ENCODE measurements at regions not wholly inside any gene's neighbourhood (a gene's known extent, or its start where the extent isn't known, plus 50 kb on each side); places are given as distances from the start of the nearest gene placed in this dataset.
A peak's percentile ranks its signal among the peaks of the same experiment; 100 is the strongest.
"Not testable (repeated sequence)": the region's sequence is repeated elsewhere in the genome, so short reads cannot be mapped to it uniquely, and the experiment has no call there.

DNA sequence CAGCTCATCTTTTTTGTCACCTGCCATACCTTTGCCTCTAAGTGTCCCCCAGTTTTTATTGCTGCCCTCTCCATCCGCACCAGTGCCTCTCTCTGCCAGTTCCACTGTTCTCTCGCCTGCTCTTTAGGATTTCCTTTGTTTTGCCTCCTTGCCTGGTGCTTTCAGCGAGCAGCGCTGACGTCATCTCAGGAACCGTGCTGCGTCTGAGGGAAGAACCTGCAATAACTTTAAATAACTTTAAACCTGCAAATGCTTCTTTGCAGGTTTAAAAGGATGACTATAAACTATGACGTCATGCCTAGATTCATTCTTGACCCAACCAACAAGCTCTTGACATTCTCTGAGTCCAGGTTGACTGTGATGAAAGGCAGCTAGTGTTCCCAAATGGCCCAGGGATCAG, 105.1 kb downstream of the LRRC74B start:
- H3K36me3 ChIP-seq; H3K9me3 ChIP-seq; H3K27me3 ChIP-seq; H3K27ac ChIP-seq; intact Hi-C loops (cut with DNase I); H3K4me1 ChIP-seq; H3K4me3 ChIP-seq (replicated peaks in 1 of 3): not testable (repeated sequence)
- DNase-seq = peak; percentile 2 to 3
- 24 to 34% methylated on average over 8 of the region's 8 CpGs for WGBS, 2 donors

DNA sequence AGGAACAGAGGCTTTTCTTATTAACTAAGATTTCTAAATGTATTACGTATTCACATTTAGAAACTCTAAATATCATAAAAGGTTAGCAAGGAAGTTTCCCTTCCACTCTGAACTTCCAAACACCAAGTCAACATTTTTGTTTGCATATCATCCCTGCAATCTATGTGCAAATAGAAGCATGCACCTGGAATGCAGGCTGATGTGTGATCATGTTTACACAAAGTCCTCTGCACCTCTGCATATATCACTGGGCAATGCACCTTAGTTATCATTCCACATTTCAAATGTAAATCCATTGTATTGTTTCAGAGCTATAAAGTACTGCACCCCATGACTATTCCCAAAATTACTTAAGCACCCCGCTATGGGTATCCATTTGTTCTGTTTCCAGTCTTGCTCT, 142.1 kb downstream of the LRRC74B start:
- H3K27me3 ChIP-seq; H3K36me3 ChIP-seq; H3K9me3 ChIP-seq; H3K4me3 ChIP-seq (replicated peaks in 1 of 3); DNase-seq; H3K27ac ChIP-seq; H3K4me1 ChIP-seq; intact Hi-C loops (cut with DNase I): not testable (repeated sequence)
- WGBS, 2 donors = no CpG with 5 or more reads among the region's 2 CpGs

DNA sequence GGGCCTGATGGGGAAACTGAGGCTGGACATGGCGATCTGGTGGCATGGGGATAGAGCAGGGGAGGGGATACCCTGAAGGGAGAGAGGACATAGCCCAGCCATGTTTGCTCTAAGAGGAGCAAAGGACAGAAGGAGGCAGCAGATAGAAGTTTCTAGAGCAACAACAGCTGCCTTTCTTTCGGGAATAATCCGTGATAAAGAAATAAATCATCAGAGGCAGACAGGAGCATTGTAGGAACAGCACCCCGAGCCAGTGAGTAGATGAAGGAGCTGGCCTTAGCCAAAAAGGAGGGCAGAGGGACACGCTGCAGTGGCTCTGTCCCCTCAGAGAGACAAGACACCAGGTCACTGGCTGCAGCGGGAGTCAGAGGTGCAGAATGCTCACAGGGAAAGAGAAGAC, 166.3 kb downstream of the LRRC74B start:
- H3K9me3 ChIP-seq; intact Hi-C loops (cut with DNase I); H3K4me3 ChIP-seq (replicated peaks in 1 of 3); H3K27me3 ChIP-seq; H3K4me1 ChIP-seq; DNase-seq; H3K36me3 ChIP-seq; H3K27ac ChIP-seq: not testable (repeated sequence)
- no CpG with 5 or more reads among the region's 6 CpGs for WGBS, 2 donors

DNA sequence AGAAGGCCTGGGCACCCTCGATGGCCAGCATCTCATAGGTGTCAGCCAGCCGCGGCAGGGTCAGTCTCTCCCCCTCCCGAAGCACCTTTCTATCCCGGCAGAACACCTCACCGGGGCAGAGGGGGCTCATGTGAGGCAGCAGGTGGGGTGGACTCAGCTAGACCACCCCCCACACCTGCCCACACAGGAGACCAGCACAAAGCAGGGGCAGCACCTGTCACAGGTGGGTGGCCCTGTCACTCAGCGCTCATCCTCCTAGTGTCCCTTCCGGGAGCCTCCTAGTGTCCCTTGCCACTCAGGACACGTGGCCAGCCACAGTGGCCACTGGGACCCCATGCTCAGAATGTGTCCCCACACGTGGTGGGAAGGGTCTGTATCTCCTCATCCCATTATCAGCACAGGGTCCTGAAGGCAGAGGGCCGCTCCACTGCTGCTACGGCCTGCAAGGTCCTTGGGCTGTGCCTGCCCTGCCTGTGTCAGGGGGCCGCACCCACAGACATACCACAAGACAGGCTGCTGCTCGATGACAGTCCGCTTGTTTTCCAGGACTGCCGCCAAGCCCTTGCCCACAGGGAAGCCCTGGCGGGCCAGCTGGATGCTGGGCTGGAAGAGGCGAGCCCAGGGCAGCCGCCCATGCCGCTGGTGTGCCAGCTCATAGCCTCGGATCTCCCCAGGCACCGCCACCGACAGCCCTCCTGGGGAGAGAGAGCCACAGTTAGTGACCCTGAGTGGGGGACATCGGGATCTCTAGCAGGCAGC, 167.4 kb upstream of the RIMBP3B start:
- H3K36me3 ChIP-seq; H3K4me3 ChIP-seq (replicated peaks in 1 of 3); H3K4me1 ChIP-seq; DNase-seq; intact Hi-C loops (cut with DNase I); H3K27me3 ChIP-seq; H3K27ac ChIP-seq; H3K9me3 ChIP-seq: not testable (repeated sequence)
- WGBS, 2 donors = 80 to 88% methylated on average over 1 of the region's 24 CpGs

DNA sequence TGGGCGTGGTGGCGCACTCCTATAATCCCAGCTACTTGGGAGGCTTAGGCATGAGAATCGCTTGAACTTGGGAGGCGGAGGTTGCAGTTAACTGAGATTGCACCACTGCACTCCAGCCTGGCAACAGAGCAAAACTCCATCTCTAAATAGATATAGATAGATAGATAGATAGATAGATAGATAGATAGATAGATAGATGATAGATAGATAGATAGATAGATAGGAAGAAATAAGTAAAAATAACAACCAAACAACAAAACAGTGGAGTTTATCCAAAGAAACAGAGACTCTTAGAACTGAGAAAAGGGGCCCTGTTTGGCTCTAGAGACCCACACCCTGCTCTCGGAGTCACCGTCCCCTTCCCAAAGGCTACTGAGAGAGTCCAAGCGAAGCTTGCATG, 158.7 kb upstream of the RIMBP3B start:
- H3K4me1 ChIP-seq; H3K4me3 ChIP-seq (replicated peaks in 1 of 3); DNase-seq; H3K27me3 ChIP-seq; H3K36me3 ChIP-seq; H3K9me3 ChIP-seq; H3K27ac ChIP-seq; intact Hi-C loops (cut with DNase I): not testable (repeated sequence)
- 92 to 100% methylated on average over 3 to 4 of the region's 7 CpGs for WGBS, 2 donors

DNA sequence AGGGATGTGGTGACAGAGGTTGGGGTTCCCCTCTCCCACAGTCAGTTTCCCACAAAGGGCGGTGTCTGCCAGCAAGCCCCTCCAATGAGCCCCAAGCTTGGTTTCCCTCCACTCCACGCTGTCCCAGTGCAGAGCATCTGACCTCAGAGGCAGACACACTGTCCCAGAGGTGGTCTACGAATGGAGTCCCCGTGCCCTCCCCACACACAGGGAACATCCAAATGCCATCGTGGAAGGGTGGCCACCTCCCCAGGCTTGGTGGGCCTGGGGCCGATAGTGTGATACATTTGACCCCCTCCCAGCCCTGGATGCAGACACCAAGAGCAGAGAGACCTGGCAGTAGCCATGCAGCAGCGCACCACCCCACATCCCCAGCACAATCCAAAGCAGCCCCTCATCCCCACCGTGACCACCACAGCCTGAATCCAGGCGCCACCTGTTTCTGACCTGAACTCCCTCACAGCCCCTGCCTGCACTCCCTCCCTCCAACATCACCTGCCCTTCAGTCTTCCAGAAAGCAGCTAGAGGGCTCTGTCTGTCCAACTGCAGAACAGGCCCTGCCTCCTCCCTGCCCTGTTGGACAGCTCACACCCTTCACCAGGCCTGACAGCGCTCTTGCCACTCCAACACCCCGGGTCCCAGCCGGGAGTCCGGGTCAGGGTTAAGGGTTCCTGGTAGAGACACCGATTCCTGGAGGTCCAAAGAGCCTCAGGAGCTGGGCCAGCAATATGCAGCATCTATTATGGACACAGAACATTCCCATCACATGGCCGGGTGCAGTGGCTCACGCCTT, 156.5 kb upstream of the RIMBP3B start:
- H3K9me3 ChIP-seq; H3K4me1 ChIP-seq; H3K27ac ChIP-seq; H3K27me3 ChIP-seq; intact Hi-C loops (cut with DNase I); H3K36me3 ChIP-seq; H3K4me3 ChIP-seq (replicated peaks in 1 of 3): not testable (repeated sequence)
- DNase-seq = peak in 1 of 2 donors; percentile 1
- WGBS, 2 donors = 83 to 100% methylated on average over 1 to 4 of the region's 16 CpGs

DNA sequence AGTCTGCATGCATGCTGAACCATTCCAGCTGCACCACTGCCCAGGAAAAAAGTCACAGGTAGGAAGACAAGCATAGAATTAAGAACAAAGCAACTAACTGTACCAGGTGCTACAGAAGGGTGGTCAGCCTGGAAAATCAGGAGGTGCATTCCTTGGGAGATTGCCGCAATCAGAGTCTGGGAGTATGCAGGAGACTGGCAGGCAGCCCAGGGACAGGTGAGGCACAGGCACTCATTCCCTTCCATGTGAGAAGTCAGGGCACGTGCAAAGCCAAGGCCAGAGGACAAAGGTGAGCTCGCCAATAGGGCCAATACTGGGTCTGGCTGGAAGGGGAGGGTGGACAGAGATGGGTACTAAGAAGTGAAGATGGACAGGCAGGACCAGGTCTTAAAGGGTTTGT, 132.1 kb upstream of the RIMBP3B start:
- H3K4me3 ChIP-seq (replicated peaks in 1 of 3); H3K27ac ChIP-seq; H3K36me3 ChIP-seq; H3K27me3 ChIP-seq; H3K9me3 ChIP-seq; H3K4me1 ChIP-seq; intact Hi-C loops (cut with DNase I): not testable (repeated sequence)
- DNase-seq = peak; percentile 15 to 23
- no CpG with 5 or more reads among the region's 3 CpGs for WGBS, 2 donors

DNA sequence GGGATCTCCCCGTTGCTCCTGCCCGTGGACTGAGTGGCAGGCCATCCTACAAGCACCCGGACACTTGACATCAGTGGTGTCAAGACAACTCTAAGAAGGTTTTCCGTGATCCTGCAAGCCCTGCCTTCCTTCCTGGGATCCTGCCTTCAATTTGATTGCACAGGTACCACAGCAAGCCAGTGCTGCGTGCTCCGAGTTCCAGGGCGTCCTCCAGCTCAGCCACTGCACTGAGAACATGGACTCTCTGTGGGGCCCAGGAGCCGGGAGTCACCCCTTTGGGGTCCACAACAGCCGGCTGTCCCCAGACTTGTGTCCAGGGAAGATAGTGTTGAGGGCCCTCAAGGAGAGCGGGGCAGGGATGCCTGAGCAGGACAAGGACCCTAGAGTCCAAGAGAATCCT, 100.9 kb upstream of the RIMBP3B start:
- H3K9me3 ChIP-seq; intact Hi-C loops (cut with DNase I); H3K27ac ChIP-seq; H3K4me3 ChIP-seq (replicated peaks in 1 of 3); H3K27me3 ChIP-seq; H3K4me1 ChIP-seq; H3K36me3 ChIP-seq: not testable (repeated sequence)
- DNase-seq = peak in 1 of 2 donors; percentile 12
- no CpG with 5 or more reads among the region's 10 CpGs for WGBS, 2 donors

DNA sequence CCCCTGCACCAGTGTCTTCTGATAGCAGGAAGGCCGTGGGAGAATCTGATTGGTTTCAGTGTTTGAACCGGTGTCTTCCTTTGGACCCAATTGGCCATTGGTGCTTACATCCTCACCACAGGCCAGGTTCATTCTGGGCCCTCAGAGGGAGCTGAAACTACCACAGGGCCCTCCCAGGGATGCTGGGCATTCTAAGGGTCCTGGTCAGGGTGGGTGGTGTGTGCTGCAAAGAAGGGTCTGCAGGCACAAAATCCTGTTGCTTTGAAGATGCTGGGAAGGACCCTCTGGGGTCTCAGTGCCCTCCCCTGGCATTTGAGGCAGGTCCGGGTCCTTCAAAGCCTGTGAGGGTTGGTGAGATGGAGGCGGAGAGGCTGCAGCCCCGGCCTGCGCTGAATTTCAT, 89.8 kb upstream of the RIMBP3B start:
- H3K27ac ChIP-seq; H3K9me3 ChIP-seq; H3K4me1 ChIP-seq; H3K36me3 ChIP-seq; DNase-seq; H3K27me3 ChIP-seq; intact Hi-C loops (cut with DNase I); H3K4me3 ChIP-seq (replicated peaks in 1 of 3): not testable (repeated sequence)
- no CpG with 5 or more reads among the region's 6 CpGs for WGBS, 2 donors

DNA sequence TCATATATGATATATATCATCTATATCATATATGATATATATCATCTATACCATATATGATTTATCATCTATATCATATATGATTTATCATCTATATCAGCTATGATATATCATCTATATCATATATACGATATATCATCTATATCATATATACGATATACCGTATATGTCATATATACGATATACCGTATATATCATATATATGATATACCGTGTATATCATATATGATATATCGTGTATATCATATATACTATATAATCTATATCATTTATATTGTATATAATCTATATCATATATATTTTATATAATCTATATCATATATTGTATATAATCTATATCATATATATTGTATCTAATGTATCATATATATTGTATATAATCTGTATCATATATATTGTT, 55.9 kb upstream of the RIMBP3B start:
- H3K9me3 ChIP-seq; intact Hi-C loops (cut with DNase I); H3K4me3 ChIP-seq (replicated peaks in 1 of 3); DNase-seq; H3K27me3 ChIP-seq; H3K4me1 ChIP-seq; H3K36me3 ChIP-seq; H3K27ac ChIP-seq: not testable (repeated sequence)
- 46% methylated on average over 7 of the region's 7 CpGs; no CpG with 5 or more reads in 1 of the 2 donors for WGBS, 2 donors

Measured in thyroid gland (tissue), 4 donors.